ENCODE measurements at regions not wholly inside any gene's neighbourhood (a gene's known extent, or its start where the extent isn't known, plus 50 kb on each side); places are given as distances from the start of the nearest gene placed in this dataset.
A peak's percentile ranks its signal among the peaks of the same experiment; 100 is the strongest.

DNA sequence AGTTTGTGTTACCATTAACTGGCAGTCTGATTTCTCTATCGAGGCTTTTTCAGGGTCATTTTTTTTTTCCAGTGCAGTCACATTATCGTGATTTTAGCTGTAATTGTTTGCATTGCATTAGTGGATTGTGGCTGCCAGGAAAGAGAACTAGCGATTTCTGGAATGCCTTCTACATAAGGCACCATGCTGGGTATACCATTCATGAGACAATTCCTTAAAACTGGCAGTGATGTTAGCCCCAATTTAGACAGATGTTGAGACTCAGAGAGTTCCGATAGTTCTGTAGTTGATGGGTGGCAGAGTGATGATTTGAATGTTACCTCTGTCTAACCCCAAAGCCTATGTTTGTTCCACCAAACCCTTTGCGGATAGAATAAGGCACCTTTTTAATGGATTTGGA, 175.4 kb upstream of the TENM3 start:
- Histone ChIP-seq H3K27me3 (ENCODE audit: insufficient read depth, low read length) (no peaks in the 10 kb centered on the region), H3K27ac (ENCODE audit: low read depth, low read length) (0 out of 2 replicates have a peak overlapping the region, but pooled peaks have one; percentile 9), H3K9me3 (ENCODE audit: insufficient read depth, low read depth, low read length) (no peaks in the 10 kb centered on the region), H3K4me1 (ENCODE audit: insufficient read depth, low read length) (peaks cover 26% of the 10 kb centered on the region), H3K36me3 (ENCODE audit: insufficient read depth, low read length) (no peaks in the 10 kb centered on the region), H3K9ac (ENCODE audit: low read depth, low read length) (no peak overlapping the region), H3K4me3 (ENCODE audit: low read length) (no peak overlapping the region)
- WGBS, result 83% methylated on average over 5 of the region's 5 CpGs

DNA sequence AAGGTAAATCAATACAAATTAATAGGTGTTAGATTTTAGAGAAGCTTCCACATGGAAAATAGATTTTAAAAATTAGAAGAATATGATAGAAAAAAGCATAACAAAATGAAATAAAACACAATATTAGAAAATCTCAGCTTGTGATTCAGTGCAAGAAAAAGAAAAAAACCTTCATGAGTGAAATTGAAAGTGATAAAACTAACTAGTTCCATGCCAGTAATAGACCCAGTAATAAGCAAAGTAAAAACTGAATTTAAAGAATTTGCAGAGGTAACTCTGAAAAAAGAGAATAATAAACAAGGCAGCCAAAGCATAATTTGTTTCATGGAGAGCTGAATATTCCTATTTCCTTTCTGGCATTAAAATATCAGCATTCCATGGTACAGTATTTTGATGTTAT, 174.3 kb upstream of the TENM3 start:
- no peak overlapping the region for H3K9ac ChIP-seq (ENCODE audit: low read depth, low read length)
- no peaks in the 10 kb centered on the region for H3K27me3 ChIP-seq (ENCODE audit: insufficient read depth, low read length)
- H3K36me3 ChIP-seq (ENCODE audit: insufficient read depth, low read length), result no peaks in the 10 kb centered on the region
- no peaks in the 10 kb centered on the region for H3K9me3 ChIP-seq (ENCODE audit: insufficient read depth, low read depth, low read length)
- no peak overlapping the region for H3K4me3 ChIP-seq (ENCODE audit: low read length)
- no peak overlapping the region for H3K27ac ChIP-seq (ENCODE audit: low read depth, low read length)
- H3K4me1 ChIP-seq (ENCODE audit: insufficient read depth, low read length), result peaks cover 19% of the 10 kb centered on the region

DNA sequence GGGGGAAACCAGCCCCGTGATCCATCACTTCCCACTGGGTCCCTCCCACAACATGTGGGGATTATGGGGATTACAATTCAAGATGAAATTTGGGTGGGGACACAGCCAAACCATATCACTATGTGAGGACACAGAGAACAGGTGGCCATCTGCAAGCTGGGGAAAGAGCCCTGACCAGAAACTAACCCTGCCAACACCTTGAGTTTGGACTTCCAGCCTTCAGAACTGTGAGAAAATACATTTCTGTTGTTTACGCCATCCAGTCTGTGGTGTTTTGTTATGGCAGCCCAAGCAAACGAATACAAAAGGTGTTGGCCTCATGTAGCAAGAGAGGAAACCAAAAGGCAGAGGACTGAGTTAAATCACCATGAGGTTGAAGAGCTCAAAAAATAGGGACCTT, 169.9 kb upstream of the TENM3 start:
- H3K27ac ChIP-seq (ENCODE audit: low read depth, low read length), result no peak overlapping the region
- H3K36me3 ChIP-seq (ENCODE audit: insufficient read depth, low read length), result no peaks in the 10 kb centered on the region
- H3K9ac ChIP-seq (ENCODE audit: low read depth, low read length), result no peak overlapping the region
- H3K9me3 ChIP-seq (ENCODE audit: insufficient read depth, low read depth, low read length), result no peaks in the 10 kb centered on the region
- no peak overlapping the region for H3K4me3 ChIP-seq (ENCODE audit: low read length)
- H3K27me3 ChIP-seq (ENCODE audit: insufficient read depth, low read length), result no peaks in the 10 kb centered on the region
- 92% methylated on average over 2 of the region's 3 CpGs for WGBS
- peaks cover 7% of the 10 kb centered on the region; the same call in 1 of the 2 replicates for H3K4me1 ChIP-seq (ENCODE audit: insufficient read depth, low read length)

DNA sequence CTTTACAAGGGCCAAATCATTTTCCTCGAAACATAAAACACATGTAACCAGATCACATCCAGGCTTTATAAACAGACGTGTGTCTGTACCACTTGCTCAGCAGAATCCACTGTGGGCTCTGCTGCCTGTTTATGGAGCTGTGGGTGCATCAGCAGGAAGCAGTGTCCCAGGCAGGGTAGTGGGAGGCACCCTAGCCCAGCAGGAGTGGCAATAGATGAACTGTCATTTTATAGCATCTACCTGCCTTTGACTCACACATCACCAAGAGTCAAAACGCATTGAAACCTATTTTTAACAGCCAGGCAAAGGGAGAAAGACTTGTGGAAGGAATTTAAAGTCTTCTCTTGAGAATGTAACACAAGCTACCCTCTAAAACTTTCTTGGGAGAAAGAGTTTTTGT, 169.1 kb upstream of the TENM3 start:
- H3K36me3 ChIP-seq (ENCODE audit: insufficient read depth, low read length), result 0 out of 2 replicates have a peak, but pooled peaks cover 6% of the 10 kb centered on the region
- no peak overlapping the region for H3K27ac ChIP-seq (ENCODE audit: low read depth, low read length)
- 90% methylated on average over 2 of the region's 3 CpGs for WGBS
- no peak overlapping the region for H3K9ac ChIP-seq (ENCODE audit: low read depth, low read length)
- no peak overlapping the region for H3K4me3 ChIP-seq (ENCODE audit: low read length)
- H3K4me1 ChIP-seq (ENCODE audit: insufficient read depth, low read length), result peaks cover 5% of the 10 kb centered on the region; the same call in 1 of the 2 replicates
- no peaks in the 10 kb centered on the region for H3K9me3 ChIP-seq (ENCODE audit: insufficient read depth, low read depth, low read length)
- H3K27me3 ChIP-seq (ENCODE audit: insufficient read depth, low read length), result no peaks in the 10 kb centered on the region

DNA sequence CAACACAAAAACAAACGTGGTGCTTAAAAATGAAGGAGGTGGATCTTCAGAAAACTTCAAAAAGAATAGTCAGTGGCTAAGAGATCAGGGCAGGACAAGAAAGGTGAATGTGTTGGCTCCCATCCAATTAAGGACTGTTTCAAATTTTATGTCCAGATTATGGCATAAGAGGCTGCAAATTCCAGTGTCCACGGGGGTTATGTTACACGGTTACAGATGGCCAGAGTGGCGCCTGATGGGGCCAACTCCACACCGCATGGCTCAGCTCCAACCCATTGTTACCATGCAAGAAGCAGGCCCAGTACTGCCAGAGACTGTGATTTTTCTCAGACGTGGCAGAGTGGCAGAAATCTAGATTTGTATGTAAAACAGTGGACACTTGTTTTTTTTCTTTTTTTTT, 168.4 kb upstream of the TENM3 start:
- H3K27me3 ChIP-seq (ENCODE audit: insufficient read depth, low read length), result no peaks in the 10 kb centered on the region
- H3K27ac ChIP-seq (ENCODE audit: low read depth, low read length), result no peak overlapping the region
- H3K4me1 ChIP-seq (ENCODE audit: insufficient read depth, low read length), result peaks cover 3% of the 10 kb centered on the region; the same call in 1 of the 2 replicates
- H3K9ac ChIP-seq (ENCODE audit: low read depth, low read length), result no peak overlapping the region
- WGBS, result 90% methylated on average over 6 of the region's 6 CpGs
- H3K9me3 ChIP-seq (ENCODE audit: insufficient read depth, low read depth, low read length), result no peaks in the 10 kb centered on the region
- H3K36me3 ChIP-seq (ENCODE audit: insufficient read depth, low read length), result peaks cover 9% of the 10 kb centered on the region; the same call in 1 of the 2 replicates
- no peak overlapping the region for H3K4me3 ChIP-seq (ENCODE audit: low read length)

DNA sequence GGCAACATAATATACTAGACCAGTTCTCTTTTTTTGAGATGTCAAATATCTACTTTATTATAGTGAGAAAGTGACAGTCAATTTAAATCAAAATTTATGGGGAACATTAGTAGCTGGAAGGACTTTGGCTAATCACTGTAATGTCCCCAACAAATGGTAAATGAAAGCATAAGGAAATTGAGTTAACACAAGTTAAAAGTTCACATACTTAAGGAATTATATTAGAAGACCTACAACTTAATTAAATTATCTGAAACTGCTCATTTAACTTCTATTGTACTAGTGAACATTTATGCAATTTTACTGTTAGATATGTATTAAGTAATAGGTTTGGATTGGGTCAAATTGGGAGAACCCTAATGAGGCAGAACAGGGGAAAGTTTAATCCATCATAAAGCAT, 160.3 kb upstream of the TENM3 start:
- Histone ChIP-seq H3K27ac (ENCODE audit: low read depth, low read length) (0 out of 2 replicates have a peak overlapping the region, but pooled peaks have one; percentile 12), H3K36me3 (ENCODE audit: insufficient read depth, low read length) (peaks cover 18% of the 10 kb centered on the region; the same call in 1 of the 2 replicates), H3K27me3 (ENCODE audit: insufficient read depth, low read length) (no peaks in the 10 kb centered on the region), H3K4me3 (ENCODE audit: low read length) (peak overlapping the region; percentile 50), H3K9me3 (ENCODE audit: insufficient read depth, low read depth, low read length) (no peaks in the 10 kb centered on the region), H3K4me1 (ENCODE audit: insufficient read depth, low read length) (peaks cover 52% of the 10 kb centered on the region), H3K9ac (ENCODE audit: low read depth, low read length) (peak overlapping the region; percentile 76; the same call in 1 of the 2 replicates)

DNA sequence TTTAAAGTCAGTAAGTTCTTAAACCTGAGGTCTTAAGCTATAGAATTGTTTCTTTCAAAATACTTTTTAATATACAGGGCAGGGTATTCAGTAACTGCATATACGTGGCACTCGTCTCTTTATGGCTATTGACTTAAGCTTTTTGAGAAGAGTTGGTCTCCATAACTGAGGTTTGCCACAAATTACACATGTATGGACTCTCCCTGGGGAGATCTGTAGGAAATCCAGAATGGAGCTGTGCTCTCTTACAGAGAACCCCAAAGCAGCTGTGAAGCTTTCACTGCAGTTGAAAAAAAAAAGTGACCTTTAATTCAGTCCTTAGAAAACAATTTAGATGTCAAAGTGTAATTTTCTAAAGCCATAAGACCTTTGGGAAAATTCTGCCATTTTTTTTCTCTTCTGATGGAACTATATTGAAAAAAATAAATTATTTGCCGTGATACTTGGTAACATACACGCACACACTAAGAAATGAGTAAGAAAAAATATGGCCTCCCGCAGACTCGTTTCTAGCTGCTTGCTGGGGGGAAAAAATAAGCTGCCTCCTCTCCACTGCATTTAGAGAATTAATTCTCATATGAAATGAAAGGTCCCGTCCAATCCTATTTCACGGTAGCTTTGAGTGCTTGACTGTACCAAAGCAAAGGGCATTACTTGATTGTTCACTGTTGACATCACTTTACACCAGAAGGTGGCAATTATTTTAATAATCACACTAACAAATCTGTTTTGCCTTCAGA, 159.4 kb upstream of the TENM3 start:
- H3K27ac ChIP-seq (ENCODE audit: low read depth, low read length), result peak overlapping the region; percentile 91
- no peaks in the 10 kb centered on the region for H3K27me3 ChIP-seq (ENCODE audit: insufficient read depth, low read length)
- peaks cover 52% of the 10 kb centered on the region for H3K4me1 ChIP-seq (ENCODE audit: insufficient read depth, low read length)
- peaks cover 13% of the 10 kb centered on the region; the same call in 1 of the 2 replicates for H3K36me3 ChIP-seq (ENCODE audit: insufficient read depth, low read length)
- WGBS, result 43% methylated on average over 6 of the region's 8 CpGs
- H3K9ac ChIP-seq (ENCODE audit: low read depth, low read length), result peak overlapping the region; percentile 76
- no peaks in the 10 kb centered on the region for H3K9me3 ChIP-seq (ENCODE audit: insufficient read depth, low read depth, low read length)
- peak overlapping the region; percentile 50 for H3K4me3 ChIP-seq (ENCODE audit: low read length)

DNA sequence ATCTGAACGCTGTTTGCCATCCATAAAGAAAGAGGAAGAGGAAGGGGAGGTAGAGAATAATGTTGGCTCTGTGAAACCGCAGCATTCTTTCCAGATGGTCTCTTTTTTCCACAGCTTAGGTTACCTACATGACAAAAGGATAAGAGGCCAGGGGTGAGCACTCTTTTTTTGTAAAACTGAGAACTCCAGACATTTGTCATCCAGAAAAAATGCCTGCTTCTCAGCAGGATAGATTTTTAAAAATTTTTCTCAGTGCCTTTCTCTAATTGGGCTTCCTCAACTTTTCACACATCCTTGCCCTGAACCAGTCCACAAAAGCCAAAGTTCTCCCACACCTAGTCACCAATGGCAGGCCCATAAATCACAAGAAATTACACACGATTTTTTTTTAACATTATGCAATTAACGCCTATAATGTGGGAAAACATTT, 158.1 kb upstream of the TENM3 start:
- WGBS, result 0% methylated on average over 2 of the region's 4 CpGs
- Histone ChIP-seq H3K27me3 (ENCODE audit: insufficient read depth, low read length) (no peaks in the 10 kb centered on the region), H3K36me3 (ENCODE audit: insufficient read depth, low read length) (peaks cover 6% of the 10 kb centered on the region; the same call in 1 of the 2 replicates), H3K4me3 (ENCODE audit: low read length) (peak overlapping the region; percentile 50), H3K9me3 (ENCODE audit: insufficient read depth, low read depth, low read length) (no peaks in the 10 kb centered on the region), H3K27ac (ENCODE audit: low read depth, low read length) (peak overlapping the region; percentile 91), H3K4me1 (ENCODE audit: insufficient read depth, low read length) (peaks cover 56% of the 10 kb centered on the region), H3K9ac (ENCODE audit: low read depth, low read length) (peak overlapping the region; percentile 76)

DNA sequence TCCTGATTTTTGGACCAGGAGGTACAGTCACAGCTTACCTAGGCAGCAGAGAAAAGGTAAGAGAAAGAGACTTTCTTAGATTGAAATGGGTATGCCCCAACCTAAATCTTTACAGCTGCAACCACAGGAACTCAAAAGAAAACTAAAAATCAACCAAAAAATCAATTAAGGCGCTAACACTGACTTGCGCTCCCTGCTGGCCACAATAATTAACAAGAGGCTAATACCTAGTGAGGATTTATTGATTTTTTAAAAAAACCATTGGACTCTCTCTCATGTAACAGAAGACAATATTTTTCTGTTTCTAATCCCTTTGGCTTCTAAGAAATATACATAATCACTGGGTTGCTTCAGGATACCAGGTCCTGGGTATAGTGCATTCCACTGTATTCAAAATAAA, 153.9 kb upstream of the TENM3 start:
- no peaks in the 10 kb centered on the region for H3K9me3 ChIP-seq (ENCODE audit: insufficient read depth, low read depth, low read length)
- no peak overlapping the region for H3K9ac ChIP-seq (ENCODE audit: low read depth, low read length)
- no peak overlapping the region for H3K4me3 ChIP-seq (ENCODE audit: low read length)
- no peak overlapping the region for H3K27ac ChIP-seq (ENCODE audit: low read depth, low read length)
- 78% methylated on average over 2 of the region's 2 CpGs for WGBS
- peaks cover 45% of the 10 kb centered on the region for H3K4me1 ChIP-seq (ENCODE audit: insufficient read depth, low read length)
- H3K27me3 ChIP-seq (ENCODE audit: insufficient read depth, low read length), result no peaks in the 10 kb centered on the region
- H3K36me3 ChIP-seq (ENCODE audit: insufficient read depth, low read length), result no peaks in the 10 kb centered on the region

DNA sequence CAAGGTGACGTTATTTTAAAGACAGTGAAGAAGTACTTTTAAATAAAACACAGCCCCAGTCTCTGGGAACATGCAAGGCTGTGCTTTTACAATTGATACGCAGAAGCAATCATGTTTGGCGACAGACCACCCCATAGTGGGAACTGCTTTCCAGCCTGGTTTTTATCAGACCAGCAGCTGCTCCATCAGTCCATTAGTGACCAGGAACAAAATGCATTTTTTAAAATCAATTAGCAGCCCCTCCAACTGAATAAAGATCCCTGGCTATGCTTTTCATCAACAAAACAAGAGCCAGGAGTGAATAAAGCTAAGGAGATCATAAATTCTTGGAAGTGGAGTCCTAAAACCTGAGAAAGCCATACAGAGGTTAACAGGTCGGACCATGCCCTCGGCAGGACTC, 153.0 kb upstream of the TENM3 start:
- Histone ChIP-seq H3K4me1 (ENCODE audit: insufficient read depth, low read length) (peaks cover 38% of the 10 kb centered on the region), H3K9me3 (ENCODE audit: insufficient read depth, low read depth, low read length) (no peaks in the 10 kb centered on the region), H3K27me3 (ENCODE audit: insufficient read depth, low read length) (no peaks in the 10 kb centered on the region), H3K9ac (ENCODE audit: low read depth, low read length) (no peak overlapping the region), H3K4me3 (ENCODE audit: low read length) (no peak overlapping the region), H3K36me3 (ENCODE audit: insufficient read depth, low read length) (no peaks in the 10 kb centered on the region), H3K27ac (ENCODE audit: low read depth, low read length) (no peak overlapping the region)
- 95% methylated on average over 5 of the region's 5 CpGs for WGBS

DNA sequence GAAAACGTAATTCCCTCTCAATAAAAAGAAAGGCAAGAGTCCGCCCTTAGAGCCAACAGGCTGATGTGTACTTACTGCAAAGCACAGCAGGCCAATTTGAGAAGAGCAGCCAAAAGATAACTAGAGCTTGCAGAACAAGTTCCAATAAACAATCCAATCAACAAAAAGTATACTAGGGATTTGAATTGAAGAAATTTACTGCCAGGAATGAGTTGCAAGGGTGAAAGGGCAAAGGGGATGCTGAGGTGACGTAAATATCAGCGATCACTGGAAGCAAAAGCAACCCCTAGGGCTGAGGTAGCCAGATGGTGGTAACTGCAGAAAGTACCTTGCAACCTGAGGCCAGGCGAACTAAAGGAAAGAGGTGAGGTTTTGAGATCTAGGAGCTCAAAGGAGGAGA, 152.1 kb upstream of the TENM3 start:
- peaks cover 28% of the 10 kb centered on the region for H3K4me1 ChIP-seq (ENCODE audit: insufficient read depth, low read length)
- H3K27me3 ChIP-seq (ENCODE audit: insufficient read depth, low read length), result no peaks in the 10 kb centered on the region
- H3K36me3 ChIP-seq (ENCODE audit: insufficient read depth, low read length), result no peaks in the 10 kb centered on the region
- H3K4me3 ChIP-seq (ENCODE audit: low read length), result no peak overlapping the region
- no peak overlapping the region for H3K27ac ChIP-seq (ENCODE audit: low read depth, low read length)
- H3K9me3 ChIP-seq (ENCODE audit: insufficient read depth, low read depth, low read length), result no peaks in the 10 kb centered on the region
- H3K9ac ChIP-seq (ENCODE audit: low read depth, low read length), result no peak overlapping the region
- WGBS, result 82% methylated on average over 5 of the region's 5 CpGs

Measured in HUES64 (cell line).